Mucosa of stomach (tissue), 1 donor: ENCODE measurements at regions not wholly inside any gene's neighbourhood (a gene's known extent, or its start where the extent isn't known, plus 50 kb on each side); places are given as distances from the start of the nearest gene placed in this dataset.

Experiments
- H3K27me3 ChIP-seq: one replicate; pipeline ENCODE4 v1.7.0; 2013; ENCODE audit warnings: mild to moderate bottlenecking, low read length; ENCODE audit not compliant: control insufficient read depth, insufficient read depth
- H3K36me3 ChIP-seq: one replicate; pipeline ENCODE4 v1.7.0; 2013; ENCODE audit warnings: low read length; ENCODE audit not compliant: control insufficient read depth, insufficient read depth
- H3K4me1 ChIP-seq: one replicate; pipeline ENCODE4 v1.7.0; 2013; ENCODE audit warnings: mild to moderate bottlenecking, low read length; ENCODE audit not compliant: control insufficient read depth, insufficient read depth
- H3K4me3 ChIP-seq: one replicate; pipeline ENCODE4 v1.7.0; 2013; ENCODE audit warnings: low read length
- H3K9ac ChIP-seq: one replicate; pipeline ENCODE4 v1.7.0; 2013; ENCODE audit warnings: mild to moderate bottlenecking, low read length, moderate library complexity
- H3K9me3 ChIP-seq: one replicate; pipeline ENCODE4 v1.7.0; 2013; ENCODE audit warnings: mild to moderate bottlenecking, low read length, moderate library complexity; ENCODE audit not compliant: control insufficient read depth
- donor health status: Pancreatic carcinoma.

GRCh38 chr2:8033546-8034096 lies 648.2 kb upstream of the ID2 start:
- Histone ChIP-seq H3K36me3 (no peaks in the 10 kb centered on the region), H3K9me3 (no peaks in the 10 kb centered on the region), H3K27me3 (no peaks in the 10 kb centered on the region), H3K9ac (no peak overlapping the region), H3K4me1 (no peaks in the 10 kb centered on the region), H3K4me3 (no peak overlapping the region)

- H3K9me3 ChIP-seq, result no peaks in the 10 kb centered on the region
- no peak overlapping the region for H3K9ac ChIP-seq
- no peaks in the 10 kb centered on the region for H3K27me3 ChIP-seq
- no peaks in the 10 kb centered on the region for H3K36me3 ChIP-seq
- H3K4me3 ChIP-seq, result no peak overlapping the region
- no peaks in the 10 kb centered on the region for H3K4me1 ChIP-seq
Observed at GRCh38 chr2:8036366-8036765, 645.5 kb upstream of the ID2 start.

GRCh38 chr2:8039732-8040131 lies 642.1 kb upstream of the ID2 start:
- no peaks in the 10 kb centered on the region for H3K9me3 ChIP-seq
- no peak overlapping the region for H3K4me3 ChIP-seq
- H3K27me3 ChIP-seq, result no peaks in the 10 kb centered on the region
- no peak overlapping the region for H3K9ac ChIP-seq
- H3K4me1 ChIP-seq, result no peaks in the 10 kb centered on the region
- no peaks in the 10 kb centered on the region for H3K36me3 ChIP-seq

GRCh38 chr2:8043295-8043694 lies 638.6 kb upstream of the ID2 start:
- Histone ChIP-seq H3K27me3 (no peaks in the 10 kb centered on the region), H3K9ac (no peak overlapping the region), H3K4me3 (no peak overlapping the region), H3K4me1 (no peaks in the 10 kb centered on the region), H3K36me3 (no peaks in the 10 kb centered on the region), H3K9me3 (no peaks in the 10 kb centered on the region)

GRCh38 chr2:8044046-8044594 lies 637.7 kb upstream of the ID2 start:
- no peaks in the 10 kb centered on the region for H3K9me3 ChIP-seq
- no peak overlapping the region for H3K9ac ChIP-seq
- H3K27me3 ChIP-seq, result peaks cover 5% of the 10 kb centered on the region
- H3K4me3 ChIP-seq, result no peak overlapping the region
- H3K4me1 ChIP-seq, result no peaks in the 10 kb centered on the region
- H3K36me3 ChIP-seq, result no peaks in the 10 kb centered on the region

- Histone ChIP-seq H3K4me1 (no peaks in the 10 kb centered on the region), H3K9me3 (no peaks in the 10 kb centered on the region), H3K27me3 (peaks cover 6% of the 10 kb centered on the region), H3K4me3 (no peak overlapping the region), H3K36me3 (no peaks in the 10 kb centered on the region), H3K9ac (no peak overlapping the region)
Observed at GRCh38 chr2:8045081-8045614, 636.7 kb upstream of the ID2 start.

- H3K36me3 ChIP-seq, result no peaks in the 10 kb centered on the region
- no peak overlapping the region for H3K9ac ChIP-seq
- no peaks in the 10 kb centered on the region for H3K4me1 ChIP-seq
Observed at GRCh38 chr2:8046849-8047248, 635.0 kb upstream of the ID2 start.

GRCh38 chr2:8049176-8049575 lies 632.7 kb upstream of the ID2 start:
- no peak overlapping the region for H3K4me3 ChIP-seq
- H3K27me3 ChIP-seq, result peaks cover 6% of the 10 kb centered on the region
- no peaks in the 10 kb centered on the region for H3K9me3 ChIP-seq
- H3K9ac ChIP-seq, result no peak overlapping the region
- no peaks in the 10 kb centered on the region for H3K4me1 ChIP-seq
- no peaks in the 10 kb centered on the region for H3K36me3 ChIP-seq

More at GRCh38 chr2:8046849-8047248, 635.0 kb upstream of the ID2 start:
- H3K9me3 ChIP-seq, result no peaks in the 10 kb centered on the region
- peaks cover 6% of the 10 kb centered on the region for H3K27me3 ChIP-seq
- no peak overlapping the region for H3K4me3 ChIP-seq

- H3K36me3 ChIP-seq, result no peaks in the 10 kb centered on the region
- H3K9ac ChIP-seq, result no peak overlapping the region
Observed at GRCh38 chr2:8049851-8050571, 631.8 kb upstream of the ID2 start.

GRCh38 chr2:8053216-8053615 lies 628.6 kb upstream of the ID2 start:
- Histone ChIP-seq H3K9me3 (no peaks in the 10 kb centered on the region), H3K4me1 (no peaks in the 10 kb centered on the region), H3K9ac (no peak overlapping the region), H3K4me3 (no peak overlapping the region), H3K36me3 (no peaks in the 10 kb centered on the region), H3K27me3 (peaks cover 6% of the 10 kb centered on the region)

More at GRCh38 chr2:8049851-8050571, 631.8 kb upstream of the ID2 start:
- no peaks in the 10 kb centered on the region for H3K4me1 ChIP-seq
- no peaks in the 10 kb centered on the region for H3K9me3 ChIP-seq
- H3K4me3 ChIP-seq, result no peak overlapping the region
- peaks cover 6% of the 10 kb centered on the region for H3K27me3 ChIP-seq

- Histone ChIP-seq H3K4me3 (no peak overlapping the region), H3K27me3 (peaks cover under 1% of the 10 kb centered on the region), H3K9me3 (no peaks in the 10 kb centered on the region), H3K36me3 (no peaks in the 10 kb centered on the region), H3K9ac (no peak overlapping the region), H3K4me1 (no peaks in the 10 kb centered on the region)
Observed at GRCh38 chr2:8054070-8054469, 627.8 kb upstream of the ID2 start.

- H3K9me3 ChIP-seq, result no peaks in the 10 kb centered on the region
- no peak overlapping the region for H3K4me3 ChIP-seq
- H3K36me3 ChIP-seq, result no peaks in the 10 kb centered on the region
- no peak overlapping the region for H3K9ac ChIP-seq
- no peaks in the 10 kb centered on the region for H3K27me3 ChIP-seq
- H3K4me1 ChIP-seq, result no peaks in the 10 kb centered on the region
Observed at GRCh38 chr2:8058652-8059051, 623.2 kb upstream of the ID2 start.
